ENCODE measurements at regions not wholly inside any gene's neighbourhood (a gene's known extent, or its start where the extent isn't known, plus 50 kb on each side); places are given as distances from the start of the nearest gene placed in this dataset.

DNA sequence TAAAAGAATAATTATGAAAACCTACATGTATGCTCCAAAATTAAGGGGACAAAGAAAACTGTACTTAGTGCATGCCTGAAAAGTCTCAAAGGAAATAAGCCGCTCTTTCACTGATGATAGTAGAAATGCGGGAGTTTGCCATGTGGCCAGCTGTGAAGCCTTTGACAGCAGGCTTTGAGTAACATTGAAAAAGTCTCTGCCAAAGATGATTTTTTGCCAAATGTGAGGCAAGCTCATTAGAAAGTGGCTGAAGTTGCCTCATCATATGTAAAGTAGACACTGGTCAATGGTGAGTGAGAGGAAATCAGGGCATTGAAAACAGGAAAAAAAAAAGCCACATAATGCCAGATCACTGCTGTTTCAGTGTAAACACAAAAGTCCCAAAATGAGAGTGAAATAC lies 2360.1 kb downstream of the PCDH7 start (continued):
- no peak for TF ChIP-seq EGR1 (IDR thresholded peaks at IDR 0.05; ENCODE audit: low read depth)
- TF ChIP-seq TCF7L2 (IDR thresholded peaks at IDR 0.05; ENCODE audit: borderline replicate concordance, extremely low read depth, insufficient read depth, insufficient read length) = no peak
- no peak for TF ChIP-seq SP1 (IDR thresholded peaks at IDR 0.05; ENCODE audit: low read depth)
- TF ChIP-seq JUND (IDR thresholded peaks at IDR 0.05) = no peak
- TF ChIP-seq EZH2 (IDR thresholded peaks at IDR 0.05) = no peak

DNA sequence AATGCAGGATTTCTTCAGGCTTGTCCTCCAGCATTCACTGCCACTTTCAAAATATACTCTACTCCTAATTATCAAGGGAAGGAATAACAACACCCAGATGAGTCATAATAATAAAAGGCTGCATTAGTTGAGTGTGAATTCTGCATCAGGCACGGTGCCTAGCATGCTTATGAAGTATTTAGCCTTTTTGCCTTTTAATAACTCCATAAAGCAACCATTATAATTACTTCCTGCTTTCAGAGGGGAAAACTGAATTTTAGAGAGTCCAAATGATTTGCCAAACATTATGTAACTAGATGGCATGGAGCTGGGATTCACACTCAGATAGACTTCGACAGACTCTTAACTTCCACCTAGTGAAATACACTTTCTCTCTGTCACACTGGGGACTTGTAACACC lies 2365.5 kb downstream of the PCDH7 start:
- ATAC-seq = no peak
- ChIA-PET POLR2A (no interaction called here), RAD21 (ENCODE audit: low non-redundant PET in 1 of 2, low total read pairs in 2 of 2, uncharacterized antibody in 2 of 2, unreplicated experiment in 2 of 2) (no interaction called here), CTCF (no interaction called here)
- Histone ChIP-seq H3K4me1 (ENCODE audit: control insufficient read depth in 1 of 2, insufficient read depth in 2 of 2, low read length in 2 of 2) (no peaks in the 10 kb centered on the region), H3K9me3 (ENCODE audit: control insufficient read depth in 1 of 2, insufficient read depth in 1 of 2, low read depth in 1 of 2, low read length in 2 of 2) (no peaks in the 10 kb centered on the region), H3K27me3 (ENCODE audit: insufficient read depth, low read length) (no peaks in the 10 kb centered on the region), H3K9me2 (ENCODE audit: insufficient read depth) (no peaks in the 10 kb centered on the region), H3K4me3 (replicated peaks in 1 of 2; ENCODE audit: low read depth in 1 of 2, low read length in 2 of 2) (no peak overlapping the region), H3K9ac (ENCODE audit: low read length) (no peak overlapping the region), H3K79me2 (ENCODE audit: insufficient read depth, low read length) (no peaks in the 10 kb centered on the region), H2AFZ (ENCODE audit: low read depth, low read length, poor library complexity, severe bottlenecking) (no peak overlapping the region), H3K4me2 (ENCODE audit: low read length) (no peak overlapping the region), H3K27ac (ENCODE audit: low read depth, low read length) (no peak overlapping the region), H3K36me3 (ENCODE audit: control insufficient read depth in 1 of 2, insufficient read depth in 2 of 2, low read length in 2 of 2) (no peaks in the 10 kb centered on the region), H4K20me1 (ENCODE audit: insufficient read depth) (no peaks in the 10 kb centered on the region)
- BruUV-seq (replicated peaks) = no TSS peak
- TF ChIP-seq CBX3 (IDR thresholded peaks at IDR 0.05; ENCODE audit: low read depth) = no peak
- no peak for TF ChIP-seq EZH2phosphoT487 (IDR thresholded peaks at IDR 0.05; ENCODE audit: borderline replicate concordance)
- no peak for TF ChIP-seq POLR2A (IDR thresholded peaks at IDR 0.05; ENCODE audit: borderline replicate concordance, extremely low read depth, insufficient read depth, insufficient read length)
- no peak for TF ChIP-seq JUND (IDR thresholded peaks at IDR 0.05)
- TF ChIP-seq EZH2 (IDR thresholded peaks at IDR 0.05) = no peak
- TF ChIP-seq SP1 (IDR thresholded peaks at IDR 0.05; ENCODE audit: low read depth) = no peak
- TF ChIP-seq SRF (IDR thresholded peaks at IDR 0.05; ENCODE audit: low read depth) = no peak
- TF ChIP-seq TCF7L2 (IDR thresholded peaks at IDR 0.05; ENCODE audit: borderline replicate concordance, extremely low read depth, insufficient read depth, insufficient read length) = no peak
- TF ChIP-seq, protein P1, sequence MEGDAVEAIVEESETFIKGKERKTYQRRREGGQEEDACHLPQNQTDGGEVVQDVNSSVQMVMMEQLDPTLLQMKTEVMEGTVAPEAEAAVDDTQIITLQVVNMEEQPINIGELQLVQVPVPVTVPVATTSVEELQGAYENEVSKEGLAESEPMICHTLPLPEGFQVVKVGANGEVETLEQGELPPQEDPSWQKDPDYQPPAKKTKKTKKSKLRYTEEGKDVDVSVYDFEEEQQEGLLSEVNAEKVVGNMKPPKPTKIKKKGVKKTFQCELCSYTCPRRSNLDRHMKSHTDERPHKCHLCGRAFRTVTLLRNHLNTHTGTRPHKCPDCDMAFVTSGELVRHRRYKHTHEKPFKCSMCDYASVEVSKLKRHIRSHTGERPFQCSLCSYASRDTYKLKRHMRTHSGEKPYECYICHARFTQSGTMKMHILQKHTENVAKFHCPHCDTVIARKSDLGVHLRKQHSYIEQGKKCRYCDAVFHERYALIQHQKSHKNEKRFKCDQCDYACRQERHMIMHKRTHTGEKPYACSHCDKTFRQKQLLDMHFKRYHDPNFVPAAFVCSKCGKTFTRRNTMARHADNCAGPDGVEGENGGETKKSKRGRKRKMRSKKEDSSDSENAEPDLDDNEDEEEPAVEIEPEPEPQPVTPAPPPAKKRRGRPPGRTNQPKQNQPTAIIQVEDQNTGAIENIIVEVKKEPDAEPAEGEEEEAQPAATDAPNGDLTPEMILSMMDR (IDR thresholded peaks at IDR 0.05 in 2 of 3, conservative IDR thresholded peaks at IDR 0.05 in 1 of 3; ENCODE audit: borderline replicate concordance in 1 of 3, insufficient read depth in 1 of 3, low read depth in 2 of 3, low read length in 2 of 3) = no peak
- TF ChIP-seq FOSL1 (IDR thresholded peaks at IDR 0.05; ENCODE audit: low read depth) = no peak
- TF ChIP-seq YY1 (IDR thresholded peaks at IDR 0.05; ENCODE audit: extremely low read depth, insufficient replicate concordance, low read depth, low read length) = no peak
- TF ChIP-seq, protein P2, sequence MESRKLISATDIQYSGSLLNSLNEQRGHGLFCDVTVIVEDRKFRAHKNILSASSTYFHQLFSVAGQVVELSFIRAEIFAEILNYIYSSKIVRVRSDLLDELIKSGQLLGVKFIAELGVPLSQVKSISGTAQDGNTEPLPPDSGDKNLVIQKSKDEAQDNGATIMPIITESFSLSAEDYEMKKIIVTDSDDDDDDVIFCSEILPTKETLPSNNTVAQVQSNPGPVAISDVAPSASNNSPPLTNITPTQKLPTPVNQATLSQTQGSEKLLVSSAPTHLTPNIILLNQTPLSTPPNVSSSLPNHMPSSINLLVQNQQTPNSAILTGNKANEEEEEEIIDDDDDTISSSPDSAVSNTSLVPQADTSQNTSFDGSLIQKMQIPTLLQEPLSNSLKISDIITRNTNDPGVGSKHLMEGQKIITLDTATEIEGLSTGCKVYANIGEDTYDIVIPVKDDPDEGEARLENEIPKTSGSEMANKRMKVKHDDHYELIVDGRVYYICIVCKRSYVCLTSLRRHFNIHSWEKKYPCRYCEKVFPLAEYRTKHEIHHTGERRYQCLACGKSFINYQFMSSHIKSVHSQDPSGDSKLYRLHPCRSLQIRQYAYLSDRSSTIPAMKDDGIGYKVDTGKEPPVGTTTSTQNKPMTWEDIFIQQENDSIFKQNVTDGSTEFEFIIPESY (IDR thresholded peaks at IDR 0.05; ENCODE audit: extremely low read depth, insufficient replicate concordance, low read length) = no peak
- intact Hi-C loops (cut with micrococcal nuclease) = no loop called here
- DNase-seq (ENCODE audit: low read depth, low spot score) = no peak

Measured in HCT116 (cell line).